ENCODE measurements at regions not wholly inside any gene's neighbourhood (a gene's known extent, or its start where the extent isn't known, plus 50 kb on each side); places are given as distances from the start of the nearest gene placed in this dataset.

DNA sequence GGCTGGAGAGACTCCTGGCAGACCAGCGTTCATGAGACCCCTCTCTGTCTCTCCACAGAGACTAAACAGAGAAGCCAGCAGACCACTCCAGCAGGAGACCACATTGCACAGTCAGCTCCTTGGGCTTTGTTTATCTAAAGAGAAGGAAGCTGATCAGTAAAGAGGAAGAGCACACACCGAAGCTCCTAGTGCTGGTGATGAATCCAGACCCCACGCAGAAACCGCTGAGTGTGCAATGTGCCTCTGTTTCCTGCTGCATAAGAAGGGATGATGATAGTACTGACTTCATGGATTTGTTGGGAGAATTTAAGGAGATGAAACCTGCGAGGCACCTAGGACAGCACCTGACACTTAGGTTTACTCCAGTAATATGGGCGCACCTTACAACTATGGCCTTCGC, 544.1 kb upstream of the ID2 start:
- TF ChIP-seq, protein P1, sequence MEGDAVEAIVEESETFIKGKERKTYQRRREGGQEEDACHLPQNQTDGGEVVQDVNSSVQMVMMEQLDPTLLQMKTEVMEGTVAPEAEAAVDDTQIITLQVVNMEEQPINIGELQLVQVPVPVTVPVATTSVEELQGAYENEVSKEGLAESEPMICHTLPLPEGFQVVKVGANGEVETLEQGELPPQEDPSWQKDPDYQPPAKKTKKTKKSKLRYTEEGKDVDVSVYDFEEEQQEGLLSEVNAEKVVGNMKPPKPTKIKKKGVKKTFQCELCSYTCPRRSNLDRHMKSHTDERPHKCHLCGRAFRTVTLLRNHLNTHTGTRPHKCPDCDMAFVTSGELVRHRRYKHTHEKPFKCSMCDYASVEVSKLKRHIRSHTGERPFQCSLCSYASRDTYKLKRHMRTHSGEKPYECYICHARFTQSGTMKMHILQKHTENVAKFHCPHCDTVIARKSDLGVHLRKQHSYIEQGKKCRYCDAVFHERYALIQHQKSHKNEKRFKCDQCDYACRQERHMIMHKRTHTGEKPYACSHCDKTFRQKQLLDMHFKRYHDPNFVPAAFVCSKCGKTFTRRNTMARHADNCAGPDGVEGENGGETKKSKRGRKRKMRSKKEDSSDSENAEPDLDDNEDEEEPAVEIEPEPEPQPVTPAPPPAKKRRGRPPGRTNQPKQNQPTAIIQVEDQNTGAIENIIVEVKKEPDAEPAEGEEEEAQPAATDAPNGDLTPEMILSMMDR (IDR thresholded peaks at IDR 0.05): no peak
- Histone ChIP-seq H3K4me1 (ENCODE audit: control insufficient read depth in 1 of 2, insufficient read depth in 2 of 2, low read length in 2 of 2) (peaks cover 38 to 49% of the 10 kb centered on the region in 2 donors), H3K4me2 (replicated peaks; ENCODE audit: extremely low read depth, low read length, poor library complexity, severe bottlenecking) (no peak overlapping the region), H3K4me3 (replicated peaks in 1 of 3; ENCODE audit: low read depth in 2 of 3, low read length in 3 of 3) (no peak overlapping the region), H3K9me3 (replicated peaks in 1 of 2; ENCODE audit: control insufficient read depth in 1 of 2, insufficient read depth in 1 of 2, low read length in 2 of 2) (no peaks in the 10 kb centered on the region), H3K27me3 (ENCODE audit: control insufficient read depth in 2 of 2, insufficient read depth in 2 of 2, low read length in 2 of 2) (no peaks in the 10 kb centered on the region), H4K20me1 (ENCODE audit: insufficient read depth, low read length) (no peaks in the 10 kb centered on the region), H3K36me3 (replicated peaks in 1 of 2; ENCODE audit: control insufficient read depth in 1 of 2, insufficient read depth in 2 of 2, low read length in 2 of 2) (no peaks in the 10 kb centered on the region), H3K27ac (ENCODE audit: low read depth in 1 of 2, low read length in 2 of 2) (no peak overlapping the region), H2AFZ (ENCODE audit: insufficient read depth, low read depth, low read length, poor library complexity, severe bottlenecking) (peak overlapping the region; percentile 38), H3K9ac (ENCODE audit: insufficient read depth, low read length, poor library complexity, severe bottlenecking) (no peak overlapping the region), H3K79me2 (ENCODE audit: insufficient read depth, low read length) (no peaks in the 10 kb centered on the region)
- Mint-ChIP-seq H3K4me1 (peaks cover 39% of the 10 kb centered on the region), H3K27ac (peak overlapping the region in 6 of 7 donors; percentile 7 to 66 (median 46)), H3K27me3 (ENCODE audit: low read depth in 3 of 3) (peaks cover 3 to 8% (median 4%) of the 10 kb centered on the region in 3 donors), H3K4me3 (peak overlapping the region in 1 of 2 donors; percentile 32), H3K9me3 (peaks cover 0 to 5% (median 2%) of the 10 kb centered on the region in 7 donors), H3K36me3 (no peaks in the 10 kb centered on the region)
- DNase-seq: peak; percentile 24 to 61 (median 36)
- intact Hi-C loops (cut with micrococcal nuclease): no loop called here
- WGBS (ENCODE audit: insufficient coverage): 0% methylated on average over 3 of the region's 7 CpGs

DNA sequence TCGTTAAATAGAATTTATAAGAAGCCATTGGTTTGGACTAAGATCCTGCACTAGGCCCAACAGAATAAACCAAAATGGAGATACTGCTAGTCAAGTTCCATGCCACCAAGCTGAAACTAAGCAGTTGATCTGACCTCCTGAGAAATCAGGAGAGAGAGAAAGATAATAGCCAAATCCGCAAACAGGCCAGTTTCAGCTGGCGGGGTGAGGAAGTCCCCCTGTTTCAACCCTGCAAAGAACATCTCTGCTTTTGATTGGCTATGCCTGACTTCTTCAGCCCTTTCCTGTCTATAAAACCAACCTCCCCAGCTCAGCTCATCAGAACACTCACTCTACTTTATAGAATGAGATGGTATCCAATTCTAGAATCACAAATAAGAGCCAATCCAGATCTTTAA, 543.3 kb upstream of the ID2 start:
- Mint-ChIP-seq H3K27me3 (ENCODE audit: low read depth in 3 of 3) (peaks cover 0 to 3% (median 1%) of the 10 kb centered on the region in 3 donors), H3K4me1 (peaks cover 39% of the 10 kb centered on the region), H3K9me3 (peaks cover 0 to 5% (median 1%) of the 10 kb centered on the region in 7 donors), H3K4me3 (no peak overlapping the region), H3K36me3 (no peaks in the 10 kb centered on the region), H3K27ac (peak overlapping the region in 1 of 7 donors; percentile 16)
- Histone ChIP-seq H3K36me3 (replicated peaks in 1 of 2; ENCODE audit: control insufficient read depth in 1 of 2, insufficient read depth in 2 of 2, low read length in 2 of 2) (no peaks in the 10 kb centered on the region), H3K9me3 (replicated peaks in 1 of 2; ENCODE audit: control insufficient read depth in 1 of 2, insufficient read depth in 1 of 2, low read length in 2 of 2) (no peaks in the 10 kb centered on the region), H4K20me1 (ENCODE audit: insufficient read depth, low read length) (no peaks in the 10 kb centered on the region), H3K4me1 (ENCODE audit: control insufficient read depth in 1 of 2, insufficient read depth in 2 of 2, low read length in 2 of 2) (peaks cover 38 to 49% of the 10 kb centered on the region in 2 donors), H3K27me3 (ENCODE audit: control insufficient read depth in 2 of 2, insufficient read depth in 2 of 2, low read length in 2 of 2) (no peaks in the 10 kb centered on the region), H3K4me2 (replicated peaks; ENCODE audit: extremely low read depth, low read length, poor library complexity, severe bottlenecking) (no peak overlapping the region), H3K79me2 (ENCODE audit: insufficient read depth, low read length) (no peaks in the 10 kb centered on the region), H3K9ac (ENCODE audit: insufficient read depth, low read length, poor library complexity, severe bottlenecking) (no peak overlapping the region), H3K4me3 (replicated peaks in 1 of 3; ENCODE audit: low read depth in 2 of 3, low read length in 3 of 3) (no peak overlapping the region), H2AFZ (ENCODE audit: insufficient read depth, low read depth, low read length, poor library complexity, severe bottlenecking) (no peak overlapping the region), H3K27ac (ENCODE audit: low read depth in 1 of 2, low read length in 2 of 2) (no peak overlapping the region)
- DNase-seq: no peak
- intact Hi-C loops (cut with micrococcal nuclease): no loop called here
- TF ChIP-seq, protein P1 (IDR thresholded peaks at IDR 0.05): no peak
- no CpG with 5 or more reads among the region's 3 CpGs for WGBS (ENCODE audit: insufficient coverage)

Data from CD14-positive monocyte (primary cell).